Mucosa of rectum (tissue), 2 donors: ENCODE measurements at regions not wholly inside any gene's neighbourhood (a gene's known extent, or its start where the extent isn't known, plus 50 kb on each side); places are given as distances from the start of the nearest gene placed in this dataset.
"Not testable (repeated sequence)": the region's sequence is repeated elsewhere in the genome, so short reads cannot be mapped to it uniquely, and the experiment has no call there.

Experiments
- H3K27ac ChIP-seq, 2 donors: one replicate each; pipeline ENCODE4 v1.7.0; 2013; ENCODE audit warnings: inconsistent platforms in 2 of 2, low read depth in 2 of 2, low read length in 2 of 2
- H3K27me3 ChIP-seq, 2 donors: one replicate each; pipeline ENCODE4 v1.7.0; 2013; ENCODE audit warnings: low read length in 2 of 2; ENCODE audit not compliant: control insufficient read depth in 2 of 2, insufficient read depth in 2 of 2
- H3K36me3 ChIP-seq, 2 donors: one replicate each; pipeline ENCODE4 v1.7.0; 2013; ENCODE audit warnings: low read length in 2 of 2; ENCODE audit not compliant: control insufficient read depth in 2 of 2, insufficient read depth in 2 of 2
- H3K4me1 ChIP-seq, 2 donors: one replicate each; pipeline ENCODE4 v1.7.0; 2013; ENCODE audit warnings: low read length in 2 of 2, mild to moderate bottlenecking in 1 of 2; ENCODE audit not compliant: control insufficient read depth in 2 of 2, insufficient read depth in 2 of 2
- H3K4me3 ChIP-seq, 2 donors: one replicate each; pipeline ENCODE4 v1.7.0; 2013; ENCODE audit warnings: low read length in 2 of 2
- H3K9ac ChIP-seq, 2 donors: one replicate each; pipeline ENCODE4 v1.7.0; 2013; ENCODE audit warnings: low read length in 2 of 2, low read depth in 1 of 2, mild to moderate bottlenecking in 1 of 2
- H3K9me3 ChIP-seq, 2 donors: one replicate each; pipeline ENCODE4 v1.7.0; 2013; ENCODE audit warnings: low read length in 2 of 2; ENCODE audit not compliant: control insufficient read depth in 2 of 2
- donor health status: healthy.
- donor health status: Normal muscosa, but diverticular disease.

DNA sequence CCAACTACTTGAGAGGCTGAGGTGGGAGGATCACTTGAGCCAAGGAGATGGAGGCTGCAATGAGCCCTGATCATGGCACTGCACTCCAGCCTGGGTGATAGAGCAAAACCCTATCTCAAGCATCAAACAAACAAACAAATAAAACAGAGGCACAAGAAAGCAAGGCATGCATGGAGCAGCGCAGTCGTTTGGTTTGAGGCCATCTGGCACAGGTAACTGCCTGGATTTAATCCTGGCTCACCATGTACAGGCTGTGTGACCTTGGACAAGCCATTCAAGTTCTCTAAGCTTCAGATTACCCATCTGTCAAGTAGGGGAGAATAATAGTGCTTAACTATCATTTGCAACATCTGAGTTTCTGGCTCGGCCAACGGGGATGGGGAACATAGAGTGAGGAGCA, 270.3 kb upstream of the TEKT4 start:
- H3K9ac ChIP-seq, H3K4me1 ChIP-seq, H3K36me3 ChIP-seq, H3K27ac ChIP-seq, H3K27me3 ChIP-seq, H3K9me3 ChIP-seq, H3K4me3 ChIP-seq: not testable (repeated sequence)

DNA sequence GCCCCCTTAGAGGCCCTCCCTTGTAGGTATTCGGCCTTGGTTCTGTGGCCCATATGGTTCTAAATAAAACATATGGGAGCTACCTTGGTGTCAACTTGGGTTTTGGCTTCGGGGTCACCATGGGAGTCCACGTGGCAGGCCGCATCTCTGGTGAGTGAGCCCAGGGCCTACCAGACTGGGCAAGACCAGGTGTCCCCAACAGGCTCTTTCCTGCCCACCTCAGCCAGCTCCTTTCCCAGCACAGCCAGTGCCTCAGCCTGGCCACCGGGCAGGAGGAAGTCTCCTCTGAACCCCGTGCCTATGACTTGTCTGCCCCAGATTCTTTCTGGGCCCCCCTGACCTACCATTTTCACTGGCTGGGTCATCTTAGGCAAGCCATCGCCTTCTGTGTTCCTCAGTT, 268.8 kb upstream of the TEKT4 start:
- Histone ChIP-seq H3K4me1 (no peaks in the 10 kb centered on the region), H3K4me3 (no peak overlapping the region), H3K27me3 (no peaks in the 10 kb centered on the region), H3K36me3 (no peaks in the 10 kb centered on the region), H3K9ac (no peak overlapping the region), H3K27ac (no peak overlapping the region), H3K9me3 (no peaks in the 10 kb centered on the region)

DNA sequence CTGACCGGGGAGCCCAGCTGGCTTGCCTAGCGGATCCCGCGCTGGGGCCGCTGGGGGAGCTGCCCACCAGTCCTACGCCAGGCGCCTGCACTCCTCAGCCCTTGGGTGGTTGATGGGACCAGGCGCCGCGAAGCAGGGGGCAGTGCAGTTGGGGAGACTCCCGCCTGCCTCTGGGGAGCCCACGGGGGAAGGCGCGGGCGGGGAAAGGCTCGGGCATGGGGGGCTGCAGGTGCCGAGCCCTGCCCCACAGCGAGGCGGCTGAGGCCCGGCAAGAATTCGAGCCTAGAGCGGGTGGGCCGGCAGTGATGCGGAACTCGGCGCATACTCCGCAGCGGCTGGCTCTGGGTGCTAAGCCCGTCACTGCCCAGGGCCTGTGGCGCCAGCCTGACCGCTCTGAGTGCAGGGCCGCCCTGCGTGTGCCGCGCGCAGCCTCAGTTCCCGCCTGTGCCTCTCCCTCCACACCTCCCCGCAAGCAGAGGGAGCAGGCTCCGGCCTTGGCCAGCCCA, 249.1 kb upstream of the TEKT4 start:
- Histone ChIP-seq H3K4me3 (no peak overlapping the region), H3K4me1 (no peaks in the 10 kb centered on the region), H3K9me3 (no peaks in the 10 kb centered on the region), H3K27me3 (no peaks in the 10 kb centered on the region), H3K27ac (no peak overlapping the region), H3K36me3 (no peaks in the 10 kb centered on the region), H3K9ac (no peak overlapping the region)

DNA sequence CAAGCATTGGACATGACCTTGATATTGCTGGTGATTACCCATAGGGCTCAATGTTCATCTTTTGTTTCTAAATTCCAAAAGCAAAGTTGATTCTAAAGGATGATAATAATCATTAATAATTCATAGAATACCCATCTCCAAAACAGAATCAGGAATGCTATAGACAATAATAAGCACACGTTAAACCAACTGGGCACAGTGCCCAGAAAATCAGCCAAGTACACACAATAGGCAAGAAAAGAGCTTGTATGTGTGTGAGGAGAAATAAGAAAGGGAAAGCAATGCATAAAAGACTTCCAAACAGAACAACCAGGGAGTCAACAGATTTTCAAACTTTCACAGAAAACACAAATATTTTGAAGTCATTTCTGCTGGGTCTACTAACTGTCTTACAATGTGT, 242.3 kb upstream of the TEKT4 start:
- H3K9me3 ChIP-seq, H3K27ac ChIP-seq, H3K27me3 ChIP-seq, H3K4me3 ChIP-seq, H3K4me1 ChIP-seq, H3K36me3 ChIP-seq, H3K9ac ChIP-seq: not testable (repeated sequence)

DNA sequence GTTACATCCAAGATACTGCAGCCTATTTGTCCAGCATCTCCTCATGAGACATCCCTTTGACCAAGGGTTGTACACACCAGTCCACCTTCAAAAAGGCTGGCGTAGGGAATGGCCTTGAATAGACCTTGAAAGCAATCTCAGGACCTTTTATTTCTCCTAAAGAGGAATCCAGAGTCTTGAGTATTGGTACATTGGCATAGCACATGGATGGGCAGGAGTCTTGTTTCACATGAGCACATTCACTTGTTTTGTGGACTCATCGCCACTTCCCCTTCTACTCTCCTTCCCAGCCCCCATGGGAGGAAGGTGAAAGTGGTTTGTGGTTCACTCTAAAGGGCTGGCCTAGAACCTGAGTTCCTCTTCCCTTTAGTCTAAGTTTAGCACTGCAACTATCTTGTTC, 229.8 kb upstream of the TEKT4 start:
- not testable (repeated sequence) for H3K9ac ChIP-seq, H3K4me3 ChIP-seq, H3K4me1 ChIP-seq, H3K27me3 ChIP-seq, H3K36me3 ChIP-seq, H3K9me3 ChIP-seq, H3K27ac ChIP-seq

DNA sequence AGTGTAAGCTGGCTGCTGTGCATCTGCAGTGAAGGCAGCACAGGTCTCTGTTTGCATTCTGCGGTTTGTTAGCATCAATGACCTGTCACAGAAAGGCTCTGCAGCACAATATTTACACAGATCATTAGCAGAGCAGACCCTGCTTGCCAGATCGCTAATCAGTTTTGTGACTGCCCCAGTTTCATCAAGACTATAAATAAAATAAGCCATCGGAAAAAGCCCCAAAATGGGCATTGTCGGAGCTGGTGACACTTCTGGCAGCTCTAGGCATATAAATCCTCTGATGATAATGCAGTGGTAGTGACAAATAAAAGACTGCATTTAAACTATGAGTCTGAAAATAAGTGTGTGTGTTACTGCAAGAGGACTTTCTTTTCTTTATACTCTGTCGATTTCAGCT, 219.1 kb upstream of the TEKT4 start:
- H3K36me3 ChIP-seq, H3K4me3 ChIP-seq, H3K9me3 ChIP-seq, H3K27me3 ChIP-seq, H3K9ac ChIP-seq, H3K27ac ChIP-seq, H3K4me1 ChIP-seq: not testable (repeated sequence)

DNA sequence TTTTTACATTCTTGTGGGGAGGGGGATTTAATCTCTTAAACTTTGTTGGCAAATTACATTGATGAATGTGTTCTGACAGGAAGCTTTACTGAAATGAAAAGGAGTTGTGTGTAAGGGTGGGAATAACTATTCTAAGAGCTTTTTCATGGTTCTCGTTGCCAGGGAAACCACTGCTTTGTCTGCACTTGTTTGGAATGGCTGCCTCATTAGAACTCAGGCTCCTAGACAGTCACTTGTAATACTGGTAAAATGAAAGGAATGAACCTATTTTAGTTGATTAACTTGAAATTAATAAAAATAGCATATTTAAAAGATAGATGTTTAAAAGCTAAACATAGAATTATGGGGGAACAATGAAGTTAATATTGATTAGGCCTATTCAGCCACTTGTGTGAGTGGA, 201.4 kb upstream of the TEKT4 start:
- H3K9ac ChIP-seq, H3K27me3 ChIP-seq, H3K27ac ChIP-seq, H3K9me3 ChIP-seq, H3K4me1 ChIP-seq, H3K36me3 ChIP-seq, H3K4me3 ChIP-seq: not testable (repeated sequence)

DNA sequence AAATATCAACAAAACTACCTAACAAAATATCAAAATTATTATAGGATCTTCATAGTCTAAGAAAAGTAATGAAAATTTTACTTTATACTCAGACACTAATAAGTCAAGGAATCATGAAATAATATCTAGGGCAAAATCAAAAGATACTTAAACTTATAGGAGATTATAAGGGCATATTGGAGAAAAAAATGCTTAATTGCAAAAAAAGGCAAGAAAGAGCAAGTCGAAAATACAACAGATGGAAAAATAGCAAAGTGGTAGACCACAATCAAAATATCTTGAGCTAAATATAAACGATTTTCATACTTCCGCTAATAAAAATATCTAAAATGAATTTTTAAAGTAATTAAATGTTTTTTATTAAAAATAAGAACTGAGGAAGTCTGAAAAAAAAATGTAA, 177.0 kb upstream of the TEKT4 start:
- not testable (repeated sequence) for H3K9me3 ChIP-seq, H3K36me3 ChIP-seq, H3K9ac ChIP-seq, H3K4me3 ChIP-seq, H3K27ac ChIP-seq, H3K4me1 ChIP-seq, H3K27me3 ChIP-seq

DNA sequence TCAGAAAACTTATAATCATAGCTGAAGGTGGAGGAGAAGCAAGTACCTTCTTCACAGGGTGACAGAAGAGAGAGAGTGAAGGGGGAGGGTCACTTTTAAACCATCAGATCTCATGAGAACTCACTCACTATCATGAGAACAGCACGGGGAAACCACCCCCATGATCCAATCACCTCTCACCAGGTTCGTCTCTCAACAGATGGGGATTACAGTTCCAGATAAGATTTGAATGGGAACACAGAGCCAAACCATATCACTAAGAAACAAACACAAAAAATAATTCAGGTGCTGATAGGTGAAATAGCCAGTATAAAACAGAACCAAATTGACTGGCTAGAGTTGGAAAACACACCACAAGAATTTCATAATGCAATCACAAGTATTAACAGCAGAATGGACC, 162.2 kb upstream of the TEKT4 start:
- not testable (repeated sequence) for H3K4me3 ChIP-seq, H3K9me3 ChIP-seq, H3K36me3 ChIP-seq, H3K9ac ChIP-seq, H3K27ac ChIP-seq, H3K27me3 ChIP-seq, H3K4me1 ChIP-seq

DNA sequence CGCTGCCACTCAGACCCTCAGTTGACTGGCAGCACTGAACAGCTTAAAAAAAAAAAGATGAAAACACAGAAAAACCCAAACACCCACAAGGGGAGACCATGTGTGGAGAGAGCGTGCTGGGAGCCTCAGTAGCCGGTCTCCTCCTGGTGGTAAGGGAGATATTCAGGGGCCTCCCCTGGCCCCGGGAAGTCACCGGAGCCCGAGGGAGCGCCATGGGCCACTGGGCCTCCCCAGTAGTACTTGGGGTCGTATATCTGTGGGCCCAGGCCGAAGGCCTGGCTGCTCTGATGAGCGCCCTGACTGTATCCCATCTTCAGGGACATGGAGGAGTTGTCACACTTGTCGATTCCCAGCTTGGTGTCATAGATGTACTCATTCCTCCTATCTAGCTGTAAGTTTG, 145.7 kb upstream of the TEKT4 start:
- no peaks in the 10 kb centered on the region for H3K9me3 ChIP-seq
- no peaks in the 10 kb centered on the region for H3K27me3 ChIP-seq
- H3K9ac ChIP-seq = no peak overlapping the region
- H3K27ac ChIP-seq = no peak overlapping the region
- H3K4me1 ChIP-seq = no peaks in the 10 kb centered on the region
- H3K4me3 ChIP-seq = no peak overlapping the region
- H3K36me3 ChIP-seq = no peaks in the 10 kb centered on the region

DNA sequence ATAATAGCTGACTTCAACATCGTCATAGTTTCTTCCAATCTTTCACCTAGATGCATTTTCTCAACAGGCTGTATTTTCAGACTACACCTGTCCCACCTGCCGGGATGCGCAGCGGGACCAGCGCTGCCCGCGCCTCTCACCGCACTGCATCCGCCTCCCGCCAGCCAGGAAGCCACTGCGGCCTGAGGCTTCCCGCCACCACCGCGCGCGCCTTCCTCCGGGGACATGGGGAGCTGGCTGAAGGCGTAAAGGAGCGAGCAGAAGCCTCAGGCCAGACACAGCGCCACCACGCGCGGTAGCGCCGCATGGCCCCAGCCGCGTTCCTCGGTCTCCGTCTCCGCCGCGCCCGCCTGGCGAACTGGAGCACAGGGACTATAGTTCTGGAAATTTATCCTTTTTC, 135.7 kb upstream of the TEKT4 start:
- not testable (repeated sequence) for H3K27me3 ChIP-seq, H3K4me3 ChIP-seq, H3K9ac ChIP-seq, H3K27ac ChIP-seq, H3K36me3 ChIP-seq, H3K4me1 ChIP-seq, H3K9me3 ChIP-seq
